ENCODE measurements at regions not wholly inside any gene's neighbourhood (a gene's known extent, or its start where the extent isn't known, plus 50 kb on each side); places are given as distances from the start of the nearest gene placed in this dataset.

DNA sequence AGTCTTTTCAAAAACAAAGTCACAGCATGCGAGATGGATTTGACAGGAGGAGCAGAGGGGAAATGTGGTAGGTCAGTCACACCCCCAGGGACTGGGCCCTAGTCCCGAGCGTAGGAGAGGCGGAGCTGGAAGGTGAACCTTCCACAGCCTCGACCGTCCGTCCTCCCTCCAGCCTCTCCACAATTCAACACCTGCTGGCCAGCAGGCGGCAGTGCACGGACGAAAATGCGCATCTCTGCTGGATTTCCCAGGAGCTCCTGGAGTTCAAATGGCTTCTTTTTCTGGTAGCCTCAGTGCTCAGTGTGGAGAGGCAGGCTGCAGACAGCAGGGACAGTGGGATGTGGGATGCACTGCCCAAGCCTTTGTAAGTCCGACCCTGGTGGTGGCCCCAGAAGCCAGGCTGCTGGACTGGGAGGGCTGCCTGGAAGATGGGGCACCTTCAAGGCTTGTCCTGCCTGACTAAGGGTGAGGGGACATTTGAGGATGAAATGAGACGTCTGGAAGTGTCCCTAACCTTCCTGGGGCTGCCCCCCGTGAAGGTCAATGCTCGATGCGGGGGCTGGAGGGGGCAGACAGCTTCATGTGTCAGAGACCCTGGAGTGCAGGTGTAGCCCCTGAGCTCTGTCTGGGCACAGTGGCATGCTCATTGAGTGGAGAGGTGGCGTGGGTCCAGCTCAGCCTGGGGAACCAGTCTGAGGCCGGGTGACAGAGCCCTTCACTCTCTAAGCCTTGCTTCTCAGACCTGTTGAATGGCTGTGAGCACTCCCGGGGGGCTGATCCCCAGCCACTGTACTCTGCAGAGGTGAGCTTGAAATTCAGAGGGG lies 189.5 kb downstream of the TFCP2L1 start:
- DNase-seq (ENCODE audit: low read depth in 2 of 2) = peak; percentile 74 to 75

DNA sequence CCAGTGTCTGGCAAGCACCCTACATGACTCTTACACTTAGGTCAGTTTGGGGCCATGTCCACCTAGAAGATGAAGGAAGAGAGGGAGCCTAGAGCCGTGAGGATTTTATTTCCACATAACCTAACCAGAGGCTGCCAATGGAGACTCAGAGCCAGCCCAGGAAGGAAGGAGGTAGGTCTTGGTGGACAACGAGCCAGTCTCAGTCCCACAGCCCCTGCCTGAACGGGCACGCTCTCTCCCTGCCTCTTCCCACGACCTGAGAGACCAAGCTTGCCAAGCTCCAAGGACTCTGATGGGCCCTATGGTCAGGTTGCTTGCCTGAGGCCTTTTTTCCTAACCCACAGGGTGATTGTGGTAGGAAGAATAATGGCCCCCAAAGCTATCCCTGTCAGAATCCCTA lies 188.4 kb downstream of the TFCP2L1 start:
- DNase-seq (ENCODE audit: low read depth in 2 of 2) = no peak

DNA sequence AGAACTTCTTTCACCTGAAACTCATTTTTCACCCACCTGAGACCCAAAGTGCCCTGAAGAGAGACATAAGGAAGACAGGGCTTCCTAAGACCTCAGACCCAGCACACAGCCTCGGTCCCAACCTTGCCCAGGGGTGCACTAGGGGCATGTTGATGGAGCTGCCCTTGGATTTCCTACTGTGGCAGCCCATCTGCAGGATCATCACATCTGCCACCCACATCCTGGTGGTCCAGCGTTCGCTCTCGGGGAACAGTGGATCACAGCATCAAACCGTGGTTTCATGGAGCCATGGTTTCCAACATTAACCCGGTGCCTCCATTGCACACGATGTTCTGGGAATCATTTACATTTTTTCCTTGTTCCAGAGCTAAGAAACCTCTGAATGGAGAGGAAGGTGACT lies 186.4 kb downstream of the TFCP2L1 start:
- DNase-seq (ENCODE audit: low read depth in 2 of 2) = no peak

DNA sequence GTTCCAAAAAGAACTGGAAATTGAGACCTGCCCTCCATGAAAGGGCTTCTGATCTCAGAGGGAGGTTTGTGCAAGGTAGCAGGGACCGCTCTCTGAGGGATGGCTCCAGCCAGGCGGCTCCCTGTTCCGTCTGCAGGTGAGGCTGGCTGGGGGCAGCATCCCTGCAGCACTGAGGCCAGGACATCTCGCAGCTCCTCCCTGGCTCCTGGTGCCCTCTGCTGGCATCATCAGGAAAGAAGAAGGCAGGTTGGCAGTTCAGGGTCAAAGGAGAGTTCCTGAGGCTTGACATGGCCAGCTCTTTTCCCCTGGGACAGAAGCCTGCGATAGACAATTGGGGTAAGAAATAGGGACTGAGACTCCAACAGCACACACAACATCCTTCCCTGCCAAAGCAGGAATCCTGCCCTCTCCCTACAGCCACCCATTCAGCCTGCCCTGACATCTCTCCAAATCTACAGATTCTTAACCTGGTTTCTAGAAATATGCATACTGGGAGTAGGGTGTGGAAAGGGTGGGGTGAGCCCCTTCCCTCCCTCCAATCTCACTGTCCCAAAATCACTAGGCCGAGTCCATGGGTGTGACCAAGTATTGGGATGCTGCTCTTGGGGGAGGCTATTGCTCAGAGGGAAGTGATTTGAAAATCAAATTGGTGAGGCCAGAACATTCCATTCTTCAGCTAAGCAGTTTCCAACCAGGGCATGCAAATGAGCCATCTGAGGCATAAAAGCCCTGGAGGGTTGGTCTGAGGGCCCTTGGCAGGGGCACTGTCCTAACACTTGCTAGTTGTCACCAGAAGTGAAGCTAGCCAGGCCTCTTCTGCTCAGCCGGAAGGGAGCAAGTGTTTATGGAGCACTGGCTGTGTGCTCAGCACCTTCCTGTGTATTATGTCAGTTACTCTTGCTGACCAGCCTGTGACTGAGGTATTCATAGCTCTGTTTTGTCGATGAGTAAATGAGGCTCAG lies 185.4 kb downstream of the TFCP2L1 start:
- DNase-seq (ENCODE audit: low read depth in 2 of 2) = no peak

DNA sequence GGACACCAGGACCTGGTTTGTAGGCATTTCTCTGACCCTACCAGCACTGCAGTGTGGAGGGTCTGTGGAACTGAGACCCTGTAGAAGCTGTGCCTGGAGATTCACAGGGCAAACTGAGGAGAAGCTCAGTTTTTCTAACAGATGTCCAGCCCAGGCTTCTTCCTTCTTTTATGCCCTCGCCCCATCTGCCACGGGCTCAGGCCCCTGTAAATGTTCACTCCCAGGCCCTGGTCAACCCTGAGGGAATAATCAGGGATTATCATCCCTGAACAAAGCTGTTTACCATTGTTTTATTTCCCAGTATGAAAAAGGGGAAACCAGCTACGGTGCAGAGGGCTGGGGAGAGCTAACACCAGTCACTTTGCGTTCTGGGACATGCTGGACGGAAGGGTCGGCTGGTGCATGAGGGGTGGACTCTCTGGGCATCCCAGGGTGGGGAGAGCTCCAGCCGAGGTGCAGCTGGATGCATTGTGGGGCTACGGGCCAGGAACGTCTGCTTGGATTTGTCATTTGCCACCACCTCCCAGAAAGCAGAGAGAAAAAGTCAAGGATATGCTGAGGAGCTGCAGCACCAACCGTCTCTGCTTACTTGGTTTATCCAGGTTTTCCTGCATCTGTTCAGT lies 183.8 kb downstream of the TFCP2L1 start:
- DNase-seq (ENCODE audit: low read depth in 2 of 2) = no peak

DNA sequence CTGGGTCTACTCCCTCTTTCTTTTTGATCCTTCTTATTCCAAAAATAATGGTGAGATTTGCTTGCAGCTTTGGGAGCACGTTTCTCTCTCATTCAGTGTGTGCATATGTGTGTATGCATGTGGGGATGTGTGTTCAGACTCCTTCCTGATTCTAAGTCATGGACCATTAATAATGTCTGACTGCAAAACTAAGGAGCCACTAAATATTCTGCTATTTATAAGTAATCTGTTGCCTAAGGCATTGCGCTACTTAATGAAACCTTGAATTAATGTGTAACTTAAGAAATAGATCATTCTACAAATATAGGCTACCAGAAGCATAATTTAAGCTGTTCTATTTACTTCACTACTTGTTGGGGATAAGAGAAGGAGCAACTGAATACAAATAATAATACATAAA lies 182.1 kb downstream of the TFCP2L1 start:
- DNase-seq (ENCODE audit: low read depth in 2 of 2) = no peak

DNA sequence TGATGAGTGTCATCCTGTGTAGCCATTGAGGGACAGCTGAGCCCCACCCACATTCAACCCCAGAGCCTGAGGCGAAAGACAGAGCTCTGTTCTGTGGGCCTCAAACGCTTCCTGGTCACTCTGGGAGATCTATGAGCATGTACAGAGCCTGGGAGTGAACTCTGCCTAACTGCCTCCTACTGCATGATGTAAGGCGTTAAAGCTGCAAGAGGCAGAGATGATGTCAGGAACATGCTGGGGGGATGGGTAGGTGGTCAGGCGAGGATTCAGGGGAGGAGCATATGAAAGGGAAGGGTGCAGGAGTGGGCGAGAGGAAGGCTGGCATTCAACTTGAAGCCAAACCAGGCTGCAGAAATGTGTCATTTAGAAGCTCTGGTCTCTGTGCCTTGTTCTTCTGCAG lies 181.0 kb downstream of the TFCP2L1 start:
- no peak for DNase-seq (ENCODE audit: low read depth in 2 of 2)

DNA sequence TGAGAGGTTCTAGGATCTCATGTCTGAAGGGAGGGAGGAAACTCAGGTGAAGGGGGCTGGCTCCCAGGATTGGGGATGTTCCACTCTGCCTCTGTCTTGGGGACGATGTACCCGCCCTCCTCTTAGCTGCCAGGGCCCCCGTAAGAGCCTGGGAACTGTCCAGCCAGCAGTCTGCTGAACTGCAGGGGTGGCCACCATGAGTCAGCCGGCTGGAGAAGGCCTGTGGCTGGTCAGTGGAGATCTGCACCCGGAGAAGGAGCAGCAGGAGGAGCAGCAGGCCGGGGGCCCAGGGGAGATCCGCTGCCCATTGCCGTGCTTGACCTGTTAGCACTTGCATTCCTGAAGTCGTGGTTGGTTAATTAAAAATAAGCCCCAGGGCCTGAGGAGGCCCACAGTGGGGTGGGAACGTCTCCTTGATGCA lies 180.3 kb downstream of the TFCP2L1 start:
- peak in 1 of 2 donors; percentile 14 for DNase-seq (ENCODE audit: low read depth in 2 of 2)

DNA sequence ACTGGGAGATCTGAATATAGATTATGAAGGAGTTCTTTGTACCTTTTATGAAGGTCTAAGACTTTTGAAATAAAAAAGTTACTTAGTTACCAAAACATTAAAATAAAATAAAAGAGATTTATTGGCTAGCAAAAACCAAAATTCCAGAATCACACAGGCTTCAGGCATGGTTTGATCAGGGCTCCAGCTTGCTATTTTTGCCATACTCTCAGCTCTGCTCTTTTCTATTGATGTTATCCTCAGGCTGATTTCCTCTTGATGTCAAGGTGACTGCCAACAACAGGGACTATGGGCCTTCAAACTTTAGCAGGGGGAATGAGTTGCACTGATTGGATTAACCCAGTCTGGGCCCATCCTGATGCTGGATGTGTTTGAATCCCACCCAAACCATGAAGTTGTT lies 174.1 kb downstream of the TFCP2L1 start:
- no peak for DNase-seq (ENCODE audit: low read depth in 2 of 2)

DNA sequence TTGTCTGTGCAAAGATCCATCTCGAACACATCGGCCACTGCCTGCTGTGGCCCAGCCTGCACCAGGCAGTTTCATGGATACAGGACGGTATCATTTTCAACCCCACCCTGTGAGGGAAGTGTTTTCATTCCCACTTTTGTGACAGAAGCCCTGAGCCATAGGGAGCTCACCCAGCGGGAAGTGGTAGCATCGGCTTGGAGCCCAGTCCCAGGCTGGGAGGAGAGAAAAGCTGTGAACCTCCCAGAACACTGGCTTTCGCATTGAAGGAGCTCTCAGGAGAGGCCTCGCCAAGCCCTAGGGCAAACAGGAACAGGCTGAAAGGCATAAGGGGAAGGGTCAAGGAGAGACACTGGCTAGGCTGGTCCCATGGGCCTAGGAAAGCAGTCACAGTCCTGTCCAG lies 166.1 kb downstream of the TFCP2L1 start:
- no peak for DNase-seq (ENCODE audit: low read depth in 2 of 2)

DNA sequence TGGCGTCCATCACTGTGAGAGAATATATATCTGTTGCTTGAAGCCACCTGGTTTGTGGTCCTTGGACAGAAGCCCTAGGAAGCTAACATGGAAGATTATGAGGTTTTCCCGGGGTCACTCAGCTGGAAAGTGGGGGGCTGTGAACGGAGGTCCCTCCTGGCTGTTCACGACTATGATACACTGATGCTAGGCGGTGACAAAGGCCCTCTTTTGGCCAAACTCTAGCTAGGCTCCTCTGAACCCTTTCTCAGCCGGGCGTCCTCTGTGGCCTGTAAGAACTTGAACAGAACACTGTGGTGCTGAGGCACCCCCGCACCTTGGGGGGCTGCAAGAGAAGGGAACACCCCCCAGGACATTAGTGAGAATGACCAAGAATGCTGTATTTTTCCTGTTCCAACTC lies 164.6 kb downstream of the TFCP2L1 start:
- DNase-seq (ENCODE audit: low read depth in 2 of 2) = no peak

DNA sequence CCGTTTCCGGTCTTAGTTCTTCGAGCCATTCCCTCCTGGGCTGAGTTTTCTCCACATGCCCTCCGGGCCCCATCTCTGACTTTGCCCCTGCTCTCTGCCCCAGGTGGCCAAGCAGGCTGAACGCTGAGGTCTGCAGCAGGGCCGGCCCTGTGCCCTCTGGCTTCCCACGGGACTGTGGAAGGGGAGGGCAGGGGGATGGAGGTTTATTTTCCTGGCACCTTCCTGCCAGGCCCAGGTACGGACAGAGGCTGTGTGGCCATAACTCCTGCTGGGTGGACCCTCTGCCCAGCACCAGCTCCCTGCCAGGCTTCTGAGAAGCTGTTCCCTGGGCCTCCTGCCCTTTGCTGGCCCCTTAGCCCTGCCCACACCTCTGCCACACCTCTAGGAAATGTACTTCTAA lies 164.0 kb downstream of the TFCP2L1 start:
- DNase-seq (ENCODE audit: low read depth in 2 of 2) = no peak

DNA sequence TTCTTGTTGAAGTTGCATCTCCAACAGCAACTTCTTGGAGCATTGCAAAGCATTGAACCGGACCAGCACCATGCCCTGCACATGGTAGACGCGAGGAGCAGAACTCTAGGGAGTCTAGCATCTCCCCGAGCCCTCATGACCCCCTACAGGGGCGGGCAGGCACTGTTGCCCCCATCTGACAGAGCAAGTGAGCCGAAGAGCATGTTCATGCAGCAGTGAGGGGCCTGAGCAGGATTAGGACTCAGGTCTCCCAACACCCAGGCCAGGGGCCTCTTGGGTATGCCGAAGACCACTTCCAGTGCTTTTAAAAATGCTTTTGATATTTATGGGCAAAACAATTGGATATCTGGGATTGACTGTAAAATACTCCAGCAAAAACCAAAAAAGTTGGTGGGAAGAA lies 163.3 kb downstream of the TFCP2L1 start:
- DNase-seq (ENCODE audit: low read depth in 2 of 2) = no peak

DNA sequence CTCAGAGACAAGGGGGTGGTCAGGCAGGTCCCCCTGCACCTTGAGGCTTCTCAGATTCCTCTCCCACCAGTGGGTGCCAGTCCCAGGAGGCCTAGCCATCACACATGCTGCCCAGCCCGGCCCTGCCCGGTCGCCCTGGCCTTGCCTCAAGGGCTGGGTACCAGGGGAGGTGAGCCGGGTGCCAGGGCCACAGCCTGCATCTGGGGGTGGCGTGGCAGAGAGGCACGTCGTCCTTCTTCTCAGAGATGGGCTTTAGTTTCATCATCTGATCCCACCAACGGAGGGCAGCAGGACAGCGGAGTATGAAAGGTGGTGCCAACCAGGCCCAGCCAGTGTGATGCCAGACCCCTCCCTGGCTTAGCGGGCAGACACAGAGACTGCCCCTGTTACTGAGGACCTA lies 161.7 kb downstream of the TFCP2L1 start:
- DNase-seq (ENCODE audit: low read depth in 2 of 2) = no peak

DNA sequence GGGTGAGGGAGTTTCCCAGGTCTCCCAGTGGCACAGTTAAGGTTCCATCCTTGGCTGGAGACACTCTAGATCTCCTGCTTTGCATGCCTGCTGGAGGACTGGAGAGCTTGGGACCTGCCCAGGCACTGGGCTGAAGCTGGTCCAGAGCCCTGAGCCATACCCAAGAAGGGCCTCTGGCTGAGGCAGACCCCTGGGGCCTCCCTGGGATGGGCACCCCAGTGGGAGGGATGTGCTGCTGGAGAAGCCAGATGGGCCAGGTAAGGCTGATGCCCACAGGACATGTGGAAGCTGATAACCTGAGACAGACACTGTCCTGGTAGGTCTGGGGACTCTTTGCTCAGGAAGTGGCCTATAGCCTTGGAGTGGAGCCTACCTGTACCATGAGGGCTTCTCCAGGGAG lies 160.7 kb downstream of the TFCP2L1 start:
- no peak for DNase-seq (ENCODE audit: low read depth in 2 of 2)

DNA sequence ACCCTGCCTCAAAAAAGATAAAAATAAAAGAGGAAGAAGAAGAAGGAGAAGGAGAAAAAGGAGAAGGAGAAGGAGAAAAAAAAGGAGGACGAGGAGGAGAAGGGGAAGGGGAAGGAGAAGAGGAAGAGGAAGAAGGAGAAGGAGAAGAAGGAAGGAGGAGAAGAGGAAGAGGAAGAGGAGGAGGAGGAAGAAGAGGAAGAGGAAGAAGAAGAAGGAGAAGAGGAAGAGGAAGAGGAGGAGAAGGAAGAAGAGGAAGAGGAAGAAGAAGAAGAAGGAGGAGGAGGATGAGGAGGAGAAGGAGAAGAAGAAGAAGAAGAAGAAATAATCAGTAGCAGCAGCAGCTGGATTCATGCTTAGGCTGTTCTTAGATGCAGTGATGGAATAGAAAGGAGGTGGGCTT lies 159.7 kb downstream of the TFCP2L1 start:
- no peak for DNase-seq (ENCODE audit: low read depth in 2 of 2)

DNA sequence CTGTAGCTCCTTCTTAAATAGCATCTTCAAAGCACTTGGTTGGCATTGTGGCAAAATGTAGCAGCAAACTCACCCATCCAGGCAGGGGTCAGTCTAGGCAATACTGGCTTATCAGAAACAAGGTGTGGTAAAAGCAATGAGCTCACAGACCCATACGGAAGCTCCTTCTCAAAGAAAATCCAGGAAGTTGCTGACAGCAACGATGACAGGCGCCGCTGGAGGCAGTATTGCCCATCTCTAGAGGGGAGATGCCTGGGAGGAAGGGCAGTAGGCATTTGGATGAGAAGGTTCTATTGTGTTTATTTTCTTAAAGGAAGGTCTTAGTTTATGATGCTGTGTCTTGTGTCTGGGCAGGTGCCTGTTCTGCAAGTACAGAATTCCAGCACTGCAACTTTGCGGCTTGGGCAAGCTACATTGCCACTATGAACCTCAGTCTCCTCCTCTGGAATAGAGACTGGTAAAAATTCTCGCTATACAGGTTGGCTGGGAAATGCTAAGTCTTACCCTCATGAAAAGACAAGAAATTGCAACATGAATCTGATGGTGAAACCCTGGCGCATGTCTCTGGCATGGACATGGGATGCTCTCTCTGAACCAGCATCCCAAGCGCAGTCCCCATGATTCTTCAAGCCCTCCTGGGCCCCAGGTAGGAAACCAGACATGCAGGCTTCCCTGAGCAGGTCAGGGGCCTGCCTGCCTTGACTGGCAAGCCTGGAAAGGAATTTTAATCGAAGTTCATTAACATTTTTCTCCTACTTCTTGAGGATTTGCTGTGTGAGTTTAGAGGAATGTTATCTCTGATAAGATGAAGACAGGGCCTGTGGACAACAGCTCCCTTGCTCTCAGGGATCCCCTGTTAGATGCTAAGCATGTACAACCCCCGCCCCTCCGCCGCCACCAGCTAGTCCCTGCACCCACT lies 156.0 kb downstream of the TFCP2L1 start:
- peak; percentile 21 to 28 for DNase-seq (ENCODE audit: low read depth in 2 of 2)

DNA sequence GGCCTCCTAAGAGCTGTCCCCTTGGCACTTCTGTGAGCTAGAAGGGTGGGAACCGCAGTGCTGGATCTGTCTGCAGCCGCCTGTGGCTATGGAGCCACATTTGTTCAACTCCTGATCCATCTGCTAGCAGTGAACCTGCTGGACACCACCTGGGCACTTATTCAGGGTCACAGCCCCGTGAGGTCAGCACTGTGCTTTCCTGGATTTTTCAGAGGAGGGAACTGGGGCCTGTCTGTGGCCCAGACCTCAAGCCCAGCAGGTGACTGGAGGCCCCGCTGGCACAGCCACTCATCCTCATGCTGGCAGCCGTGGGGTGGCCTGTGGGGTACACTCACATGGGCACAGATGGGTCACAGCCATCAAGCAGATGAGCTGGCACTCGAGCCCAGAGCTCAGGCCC lies 155.3 kb downstream of the TFCP2L1 start:
- no peak for DNase-seq (ENCODE audit: low read depth in 2 of 2)

DNA sequence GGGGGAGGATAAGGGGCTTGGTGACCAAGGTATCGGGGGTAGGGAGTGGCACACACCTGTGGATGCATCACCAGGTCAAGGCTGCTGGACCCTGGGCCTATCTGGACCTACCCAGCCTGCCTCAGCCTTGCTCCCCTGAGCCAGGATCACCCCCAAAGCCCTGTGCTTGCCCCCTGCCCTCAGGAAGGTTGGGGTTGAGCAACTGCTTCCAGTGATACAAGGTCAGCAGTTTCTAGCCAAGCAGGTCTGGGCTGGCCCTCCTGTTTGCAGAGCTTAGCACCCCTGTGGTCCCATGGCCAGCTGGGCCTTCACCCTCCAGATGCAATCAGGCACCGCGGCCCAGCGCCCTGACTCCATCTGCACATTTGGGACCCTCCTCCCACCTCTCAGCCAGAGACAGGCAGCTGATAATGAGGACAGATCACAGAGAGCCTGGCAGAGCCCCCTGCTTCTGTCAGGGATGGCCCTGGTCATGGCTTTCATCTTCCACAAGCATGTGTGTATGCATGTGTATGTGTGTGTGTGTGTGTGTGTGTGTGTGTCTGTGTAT lies 154.6 kb downstream of the TFCP2L1 start:
- no peak for DNase-seq (ENCODE audit: low read depth in 2 of 2)

DNA sequence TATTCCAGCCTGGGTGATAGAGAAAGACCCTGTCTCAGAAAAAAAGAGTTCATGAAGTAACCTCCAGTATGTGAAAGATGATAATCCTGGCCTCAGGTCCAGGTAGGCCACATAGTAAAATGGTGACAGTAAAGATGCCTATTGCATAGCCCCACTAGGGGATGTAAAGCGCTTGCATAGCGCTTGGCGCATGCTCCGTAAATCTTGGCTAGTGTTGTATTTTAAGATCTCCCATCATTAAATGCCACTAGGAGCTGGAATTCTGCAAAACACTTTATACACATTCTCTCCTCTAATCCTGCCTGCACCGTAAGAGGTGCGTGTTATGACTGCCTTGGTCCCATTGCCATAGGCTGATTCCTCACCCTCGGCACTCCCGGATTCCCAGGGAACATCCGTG lies 153.6 kb downstream of the TFCP2L1 start:
- no peak for DNase-seq (ENCODE audit: low read depth in 2 of 2)
